GOT3 (cell line): ENCODE measurements at regions not wholly inside any gene's neighbourhood (a gene's known extent, or its start where the extent isn't known, plus 50 kb on each side); places are given as distances from the start of the nearest gene placed in this dataset.
"Not testable (repeated sequence)": the region's sequence is repeated elsewhere in the genome, so short reads cannot be mapped to it uniquely, and the experiment has no call there.

Source experiments
- DNase-seq: peaks from one replicate; lab custom pipeline; 2025; ENCODE audit warnings: mixed read lengths; lab: John Stamatoyannopoulos, UW

DNA sequence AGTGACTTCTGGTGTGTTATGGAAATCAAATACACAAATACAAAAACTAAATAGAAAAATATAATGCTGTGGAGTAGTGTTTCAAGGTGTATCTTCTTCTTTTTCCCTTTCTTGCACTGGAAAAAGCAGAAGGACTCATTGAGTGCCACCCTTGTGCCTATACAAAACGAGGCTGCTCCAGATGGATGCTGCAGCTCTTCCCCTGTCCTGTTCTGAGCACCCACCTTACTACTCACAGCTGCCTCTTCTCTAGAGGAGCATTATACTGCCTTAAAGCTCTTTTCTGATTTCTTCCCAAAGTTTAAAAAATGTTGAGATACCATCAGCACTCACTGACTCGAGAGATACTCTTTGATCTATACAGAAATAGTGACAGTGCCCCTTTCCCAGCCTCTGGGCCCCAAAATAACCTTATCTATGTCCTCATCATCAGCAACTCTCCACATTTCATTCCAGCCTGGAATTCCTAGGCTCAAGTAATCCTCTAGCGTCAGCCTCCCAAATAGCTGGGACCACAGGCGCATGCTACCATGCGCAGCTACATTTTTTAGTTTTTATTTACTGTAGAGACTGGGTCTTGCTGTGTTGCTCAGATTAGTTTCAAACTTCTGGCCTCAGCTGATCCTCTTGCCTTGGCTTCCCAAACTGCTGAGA is 1356.1 kb upstream of the NRXN1 start:
- no peak for DNase-seq

DNA sequence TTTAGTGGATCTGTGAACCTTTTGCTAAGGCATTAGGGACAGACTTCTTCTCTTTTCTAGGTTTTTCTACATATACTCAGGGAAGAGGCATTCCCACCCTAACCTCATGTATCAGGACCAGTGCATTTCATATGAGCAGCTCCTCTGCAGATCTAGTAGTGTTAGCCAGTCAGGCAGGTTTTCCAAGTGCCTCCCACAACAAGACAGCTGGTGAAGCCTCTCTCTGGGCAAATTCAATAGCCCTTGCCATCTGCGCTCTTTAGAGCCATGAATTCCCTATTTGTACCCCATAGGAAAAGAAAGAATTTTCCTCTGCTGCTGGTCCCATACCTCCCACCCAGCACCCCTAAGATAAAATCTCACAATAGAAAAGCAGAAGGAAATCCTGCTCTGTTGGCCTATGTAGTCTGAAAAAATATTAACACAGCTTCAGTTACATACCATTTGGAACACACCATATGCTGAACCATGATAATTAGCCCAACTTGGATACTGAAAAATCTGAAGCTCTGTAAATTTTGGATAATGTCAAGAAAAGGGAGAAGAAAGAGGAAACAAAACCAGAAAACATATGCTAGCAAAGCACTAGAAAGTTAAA is 1354.6 kb upstream of the NRXN1 start:
- DNase-seq = no peak

DNA sequence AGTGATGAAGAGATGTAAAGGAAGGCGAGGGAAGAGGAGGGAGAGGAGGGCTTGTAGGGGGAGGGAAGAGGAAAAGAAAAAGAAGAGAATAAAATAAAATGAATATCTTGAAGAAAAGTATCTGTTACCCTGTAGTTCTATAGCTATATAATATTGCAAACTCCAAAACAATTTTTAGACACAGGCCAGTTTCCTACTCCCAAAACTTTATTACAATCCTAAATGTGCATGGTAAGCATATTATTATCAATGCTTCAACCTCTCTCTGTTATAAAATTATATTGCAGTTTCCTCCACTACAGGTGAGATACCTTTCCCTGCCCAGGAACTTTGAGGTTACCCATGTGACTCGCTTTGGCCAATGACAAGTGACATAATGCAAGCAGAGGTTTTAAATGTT is 1351.6 kb upstream of the NRXN1 start:
- DNase-seq = no peak

DNA sequence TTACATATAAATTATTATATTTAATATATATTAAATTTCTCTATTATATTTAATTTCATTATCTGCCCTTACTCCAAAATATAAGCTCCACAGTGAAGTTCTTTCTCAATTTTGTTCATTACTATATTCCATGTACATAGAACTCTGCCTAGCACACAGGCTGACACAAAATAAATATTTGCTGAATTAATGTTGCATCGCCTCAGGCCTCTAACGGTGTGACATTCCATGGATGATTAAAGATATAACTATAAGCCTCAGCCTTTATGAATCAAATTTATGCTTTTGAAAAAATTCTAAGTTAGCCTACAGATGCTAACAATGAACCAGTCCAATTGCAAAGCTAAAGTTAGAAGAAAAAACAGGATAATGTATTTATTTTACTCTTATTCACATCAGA is 1337.2 kb upstream of the NRXN1 start:
- no peak for DNase-seq

DNA sequence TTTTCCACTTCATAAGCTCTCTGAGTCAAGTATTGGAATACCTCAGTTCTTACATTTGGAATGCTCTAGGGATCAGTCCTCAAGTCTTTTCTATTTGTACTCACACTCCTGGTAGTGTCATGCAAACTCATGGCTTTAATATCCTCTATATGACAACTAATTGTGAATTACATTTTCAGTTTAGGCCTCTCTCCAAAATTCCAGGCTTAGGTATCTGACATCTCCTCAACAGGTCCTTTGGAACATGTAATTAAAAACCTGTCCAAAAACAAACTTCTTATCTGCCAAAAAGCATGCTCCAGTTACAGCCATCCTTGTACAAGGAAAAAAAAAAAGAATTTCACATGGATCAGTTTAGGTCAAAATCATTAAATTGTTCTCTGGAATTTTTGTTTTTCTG is 1336.2 kb upstream of the NRXN1 start:
- DNase-seq = no peak

DNA sequence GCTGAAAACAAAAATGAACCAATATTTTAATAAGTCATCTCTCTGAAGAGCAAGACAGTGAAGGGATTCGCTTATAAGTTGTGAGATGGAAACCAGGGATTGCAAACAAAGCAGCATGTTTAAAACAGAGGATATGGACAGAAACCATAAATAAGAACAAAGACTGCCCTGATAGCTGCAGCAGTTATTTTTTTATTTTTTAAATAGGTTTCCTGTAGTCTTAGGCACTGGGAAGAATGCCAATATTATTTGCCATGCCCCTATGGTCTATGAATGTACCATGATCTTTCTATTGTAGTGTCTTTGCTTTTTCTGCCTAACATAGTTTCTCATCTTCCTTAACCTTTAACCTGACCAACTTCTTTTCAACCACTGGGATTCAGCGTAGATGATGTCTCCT is 1334.0 kb upstream of the NRXN1 start:
- no peak for DNase-seq

DNA sequence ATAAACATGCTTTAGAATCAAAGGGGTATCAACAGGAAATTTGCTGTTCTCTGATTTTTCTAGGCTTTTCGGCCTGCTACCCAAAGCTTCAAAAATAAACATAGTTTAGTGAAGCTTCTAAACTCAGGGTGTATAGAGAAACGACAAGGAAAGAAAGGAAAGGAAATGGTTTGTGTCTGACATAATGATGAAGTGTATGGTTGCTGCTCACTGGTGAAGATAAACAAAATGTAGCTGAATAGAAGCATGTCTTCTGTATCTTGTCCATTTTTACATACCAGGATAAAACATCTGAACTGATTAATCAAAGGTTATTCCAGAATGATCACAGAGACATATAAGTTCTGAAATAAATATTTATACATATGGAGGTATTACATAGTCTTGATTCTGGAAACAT is 1324.6 kb upstream of the NRXN1 start:
- no peak for DNase-seq

DNA sequence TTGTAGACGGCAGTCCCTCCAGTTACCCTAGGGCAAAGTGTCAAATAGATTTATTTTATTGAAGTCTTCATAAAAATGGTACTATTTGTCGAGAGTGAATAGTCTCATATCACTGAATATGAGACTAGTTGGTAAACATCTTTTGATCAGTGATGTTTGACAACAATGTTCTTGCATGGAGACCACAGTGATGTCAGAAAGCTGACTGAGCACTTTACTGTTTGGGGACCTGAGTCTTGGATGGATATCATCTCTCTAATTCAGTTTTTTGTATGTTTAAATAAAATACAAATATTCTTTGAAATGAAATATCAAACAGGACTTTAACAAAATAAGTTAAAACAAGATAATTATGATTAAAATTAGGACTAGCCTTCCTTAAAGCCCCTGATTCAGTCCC is 1315.4 kb upstream of the NRXN1 start:
- no peak for DNase-seq

DNA sequence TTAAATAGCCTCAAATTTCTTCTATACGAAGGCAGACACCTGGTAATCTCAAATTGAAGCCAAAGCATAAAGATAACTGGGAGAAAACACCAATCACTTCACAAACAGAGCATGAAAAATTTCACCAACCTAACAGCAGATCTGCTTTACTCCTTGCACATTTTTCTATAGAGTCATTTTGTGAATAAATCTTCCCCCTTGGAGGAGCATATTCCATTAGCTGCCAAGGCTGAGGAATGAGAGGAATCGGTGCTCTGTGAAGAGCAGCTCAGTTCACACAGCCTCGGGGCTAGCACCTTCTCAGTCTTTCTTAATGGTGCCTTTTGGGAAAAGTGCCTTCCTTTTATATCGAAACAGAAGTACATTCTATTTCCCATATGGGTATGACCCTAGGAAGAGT is 1313.7 kb upstream of the NRXN1 start:
- no peak for DNase-seq

DNA sequence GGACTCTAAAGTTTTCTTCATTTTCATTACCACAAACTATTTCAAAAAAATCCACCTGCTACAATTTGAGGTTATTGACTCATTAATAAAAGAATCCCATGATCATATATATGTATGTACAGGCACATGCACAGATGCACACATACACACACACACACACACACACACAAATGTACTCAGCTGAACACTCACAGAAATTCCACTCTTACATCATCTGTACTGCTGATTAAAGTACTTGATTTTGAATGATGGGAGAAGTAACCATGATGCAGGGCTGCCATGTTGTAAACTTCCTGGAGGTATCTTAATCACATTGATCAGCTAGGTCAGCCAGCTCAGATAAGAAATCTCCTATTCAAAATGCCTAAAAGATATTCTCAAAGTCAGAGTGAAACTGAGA is 1313.2 kb upstream of the NRXN1 start:
- DNase-seq = no peak

DNA sequence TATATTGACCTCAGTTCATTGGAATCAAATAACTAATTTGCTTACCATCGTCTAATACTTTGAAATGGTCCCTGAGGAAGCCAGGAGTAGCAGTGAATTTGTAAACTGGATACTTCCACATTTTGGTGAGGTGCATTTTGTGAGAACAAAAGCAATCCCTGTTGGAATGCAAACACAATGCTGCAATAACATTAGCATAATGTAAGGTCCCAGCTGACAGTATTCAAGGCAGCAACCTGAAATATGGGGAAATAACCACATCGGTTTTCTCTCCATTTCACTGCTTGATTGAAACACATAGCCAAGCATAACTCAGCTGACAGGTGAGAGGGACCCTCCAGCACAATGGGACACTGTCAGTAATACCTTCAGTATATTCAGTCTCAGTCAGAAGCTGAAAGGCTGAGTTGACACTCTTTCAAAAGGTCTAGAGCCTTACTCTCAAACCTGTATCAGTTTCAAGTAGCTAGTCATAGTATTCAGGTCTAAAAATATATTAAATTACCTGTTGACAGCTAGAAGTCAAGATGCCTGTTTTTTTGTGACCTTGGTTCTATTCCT is 1311.9 kb upstream of the NRXN1 start:
- no peak for DNase-seq

DNA sequence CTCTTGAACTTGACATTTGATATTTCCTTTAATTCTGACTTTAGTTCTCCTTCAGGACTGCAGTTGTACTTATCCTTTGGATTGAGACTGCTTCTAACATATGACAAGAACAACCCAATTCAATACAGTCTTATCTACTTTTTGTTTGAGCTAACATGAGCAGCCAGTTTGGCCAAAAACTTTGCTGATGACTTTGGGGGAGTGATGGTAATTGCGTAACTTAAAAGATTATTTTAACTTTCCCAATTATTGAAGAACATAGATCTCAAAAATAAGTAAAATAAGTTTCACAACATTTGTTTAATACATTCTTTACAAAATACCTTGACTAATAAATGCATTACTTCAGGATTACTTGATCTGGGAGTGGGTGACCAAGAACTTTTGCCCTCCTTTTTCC is 1311.1 kb upstream of the NRXN1 start:
- no peak for DNase-seq

DNA sequence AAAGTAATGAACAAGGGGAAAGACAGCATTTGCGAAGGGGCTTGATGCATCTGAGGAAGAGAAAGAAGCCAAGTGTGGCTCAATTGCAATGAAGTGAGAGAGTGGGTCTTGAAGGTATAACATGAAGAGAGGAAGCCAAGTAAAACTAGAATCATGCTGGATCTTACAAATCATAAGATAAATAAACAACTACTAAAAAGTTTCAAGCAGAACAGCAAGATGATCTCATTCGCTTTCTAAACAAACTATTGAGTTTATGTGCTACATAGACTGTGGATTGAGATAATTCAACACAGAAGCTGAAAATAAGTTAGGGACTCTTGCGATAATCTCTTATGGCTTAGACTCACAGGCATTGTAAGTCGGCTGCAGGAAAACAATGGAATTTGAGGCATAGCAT is 1310.5 kb upstream of the NRXN1 start:
- DNase-seq = no peak

DNA sequence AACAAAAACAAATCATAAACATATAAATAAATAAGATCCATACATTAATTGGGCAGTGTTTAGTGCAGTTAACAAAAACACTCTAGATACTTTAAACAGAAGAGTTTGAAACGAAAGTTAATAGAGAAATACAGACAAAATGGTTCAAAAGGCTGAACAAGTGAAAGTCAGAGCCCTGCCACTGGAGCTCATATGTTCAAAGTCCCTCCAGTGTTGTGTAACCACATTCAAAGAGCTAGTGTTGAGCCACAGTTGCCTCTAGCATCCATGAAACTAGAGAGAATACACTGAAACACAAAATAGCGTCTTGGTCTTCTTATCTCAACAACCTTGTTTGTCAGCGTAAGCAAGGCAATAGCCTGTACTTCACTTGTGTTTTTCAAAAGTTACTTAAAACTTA is 1309.8 kb upstream of the NRXN1 start:
- no peak for DNase-seq

DNA sequence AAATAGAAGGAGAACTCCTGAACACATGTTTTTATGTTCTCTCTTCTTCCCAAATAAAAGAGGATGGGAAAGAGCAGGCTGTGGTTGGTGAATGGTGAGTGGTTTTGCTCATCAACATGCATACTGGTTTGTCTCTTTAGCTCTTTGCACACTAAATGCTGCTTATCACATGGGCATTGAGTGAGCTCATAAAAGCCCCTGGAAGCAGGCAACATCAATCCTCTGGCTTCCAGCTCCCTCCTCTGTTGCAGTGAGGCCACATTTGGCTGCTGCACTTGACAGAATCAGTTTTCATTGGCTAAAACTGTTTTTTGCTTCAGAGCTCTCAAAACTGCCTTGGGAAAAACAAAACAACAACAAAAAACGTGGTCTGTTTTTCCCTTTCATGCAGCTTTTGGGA is 1308.2 kb upstream of the NRXN1 start:
- DNase-seq = no peak

DNA sequence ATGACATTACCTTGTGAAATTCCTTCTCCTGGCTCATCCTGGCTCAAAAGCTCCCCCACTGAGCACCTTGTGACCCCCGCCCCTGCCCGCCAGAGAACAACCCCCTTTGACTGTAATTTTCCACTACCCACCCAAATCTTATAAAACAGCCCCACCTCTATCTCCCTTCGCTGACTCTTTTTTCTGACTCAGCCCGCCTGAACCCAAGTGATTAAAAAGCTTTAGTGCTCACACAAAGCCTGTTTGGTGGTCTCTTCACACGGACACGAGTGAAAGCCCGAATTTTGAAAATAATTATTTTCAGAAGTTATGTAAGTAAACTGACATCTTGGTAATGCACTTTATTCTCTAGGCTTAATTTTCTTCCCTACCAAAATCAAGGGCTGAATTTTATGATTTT is 1305.9 kb upstream of the NRXN1 start:
- DNase-seq = not testable (repeated sequence)

DNA sequence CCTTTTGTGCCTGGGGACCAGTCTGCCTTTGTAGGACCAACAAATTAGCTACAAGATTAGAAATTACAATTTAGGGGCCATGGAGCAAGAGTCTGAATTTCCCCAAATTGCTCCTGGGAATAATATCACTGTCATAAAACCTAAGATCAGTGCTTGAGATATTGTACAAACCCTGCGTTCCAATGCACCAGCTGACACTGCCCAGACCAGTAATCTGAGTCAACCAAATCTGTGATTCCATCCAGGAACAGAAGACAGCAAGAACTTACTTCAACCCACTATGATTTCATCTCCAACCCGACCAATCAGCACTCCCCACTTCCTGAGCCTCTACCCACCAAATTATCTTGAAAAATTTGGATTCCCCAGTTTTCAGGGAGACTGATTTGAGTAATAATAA is 1305.0 kb upstream of the NRXN1 start:
- DNase-seq = no peak

DNA sequence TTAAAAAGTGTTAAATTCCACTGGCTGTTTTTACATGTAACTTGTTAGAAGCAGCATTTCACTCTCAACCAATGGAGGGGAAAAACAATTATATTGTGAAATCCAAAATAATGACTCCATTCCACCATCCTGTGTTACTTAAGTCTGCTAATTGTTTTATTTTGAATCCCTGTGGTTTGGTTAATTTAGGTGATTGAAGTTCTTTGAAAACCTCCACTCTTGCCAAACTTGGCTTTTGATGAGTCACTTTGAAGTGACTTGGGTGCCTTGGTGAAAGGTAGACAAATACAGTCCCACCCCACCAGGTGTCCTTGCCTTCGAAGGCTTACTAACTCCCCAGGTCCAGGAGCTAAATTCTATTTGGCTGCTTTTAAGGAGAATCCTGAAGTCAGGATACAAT is 1303.8 kb upstream of the NRXN1 start:
- DNase-seq = no peak

DNA sequence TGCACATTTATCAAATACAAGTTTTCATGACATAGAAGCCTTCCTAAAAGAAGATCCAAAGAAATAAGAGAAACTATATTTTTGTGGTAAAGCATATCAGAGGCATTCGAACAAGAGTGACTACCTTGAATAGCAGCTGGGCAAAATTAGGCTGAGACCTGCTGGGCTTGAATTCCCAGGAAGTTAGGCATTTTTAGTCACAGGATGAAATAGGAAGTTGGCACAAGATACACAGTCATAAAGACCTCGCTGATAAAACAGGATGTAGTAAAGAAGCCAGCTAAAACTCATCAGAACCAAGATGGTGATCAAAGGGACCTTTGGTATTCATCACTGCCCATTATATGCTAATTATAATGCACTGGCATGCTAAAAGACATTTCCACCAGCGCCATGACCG is 1302.3 kb upstream of the NRXN1 start:
- no peak for DNase-seq

DNA sequence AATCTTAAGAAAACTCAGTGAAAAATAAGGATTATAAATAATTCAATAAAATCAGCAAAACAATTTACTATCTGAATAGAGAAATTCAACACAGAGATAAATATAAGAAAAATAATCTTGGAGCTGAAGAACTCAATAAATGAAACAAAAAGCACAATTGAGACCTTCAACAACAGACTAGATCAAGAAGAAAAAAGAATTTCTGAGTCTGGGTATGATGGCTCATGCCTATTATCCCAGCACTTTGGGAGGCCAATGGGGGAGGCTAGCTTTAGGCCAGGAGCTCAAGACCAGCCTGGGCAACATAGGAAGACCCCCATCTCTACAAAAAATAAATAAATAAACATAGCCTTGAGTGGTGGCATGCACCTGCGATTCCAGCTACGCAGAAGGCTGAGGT is 1295.7 kb upstream of the NRXN1 start:
- DNase-seq = no peak

DNA sequence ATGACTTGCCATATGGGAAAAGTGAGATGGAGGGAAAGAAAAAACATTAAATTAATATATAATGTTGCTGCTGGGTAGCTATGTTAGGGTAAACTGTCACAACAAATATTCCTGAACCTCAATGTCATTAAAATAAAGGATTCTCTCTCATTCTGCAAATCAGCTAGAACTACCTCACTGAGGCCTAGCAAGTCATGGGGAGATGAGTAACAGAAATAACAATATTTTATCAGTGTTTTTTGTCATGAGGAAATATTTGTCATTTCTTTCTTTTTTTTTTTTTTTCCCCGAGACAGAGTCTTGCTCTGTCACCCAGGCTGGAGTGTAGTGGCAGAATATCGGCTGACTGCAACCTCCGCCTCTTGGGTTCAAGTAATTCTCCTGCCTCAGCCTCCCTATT is 1282.3 kb upstream of the NRXN1 start:
- DNase-seq = no peak

DNA sequence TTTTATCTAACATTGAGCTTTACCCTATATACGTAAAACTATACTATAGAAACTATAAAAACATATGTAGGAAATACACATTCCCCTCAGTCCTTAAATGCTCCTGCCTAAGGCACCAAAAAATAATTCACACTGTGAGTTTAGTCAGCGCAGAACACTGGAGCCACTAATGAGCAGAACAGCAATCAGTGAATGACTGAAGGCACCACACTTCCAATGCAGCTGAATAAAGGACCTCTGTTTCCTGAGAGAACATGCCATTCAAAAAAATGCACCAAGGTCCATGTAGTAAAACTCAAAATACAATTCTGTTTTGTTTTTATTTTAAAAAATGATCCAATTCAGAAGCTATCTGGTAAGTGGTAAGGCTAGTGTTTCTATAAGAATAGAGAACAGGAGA is 1280.6 kb upstream of the NRXN1 start:
- DNase-seq = no peak

DNA sequence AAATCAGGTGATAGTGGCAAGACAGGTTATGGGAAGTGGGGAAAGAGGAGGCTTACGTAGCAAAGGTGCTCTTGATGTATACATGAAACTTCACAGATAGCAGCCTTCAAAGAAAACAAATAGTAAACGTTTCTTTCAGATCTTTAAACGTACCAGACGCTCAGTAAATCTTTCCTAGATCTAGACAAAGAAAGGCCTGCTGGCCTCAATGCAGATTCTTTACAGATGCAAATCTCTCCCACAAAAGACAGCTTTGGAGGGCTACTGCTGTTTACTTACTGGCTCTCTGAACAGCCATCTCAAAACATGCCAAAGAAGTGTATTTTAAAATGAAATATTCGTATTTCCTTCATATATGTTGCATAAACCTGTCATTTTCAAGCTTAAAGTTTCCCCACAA is 1279.9 kb upstream of the NRXN1 start:
- DNase-seq = no peak

DNA sequence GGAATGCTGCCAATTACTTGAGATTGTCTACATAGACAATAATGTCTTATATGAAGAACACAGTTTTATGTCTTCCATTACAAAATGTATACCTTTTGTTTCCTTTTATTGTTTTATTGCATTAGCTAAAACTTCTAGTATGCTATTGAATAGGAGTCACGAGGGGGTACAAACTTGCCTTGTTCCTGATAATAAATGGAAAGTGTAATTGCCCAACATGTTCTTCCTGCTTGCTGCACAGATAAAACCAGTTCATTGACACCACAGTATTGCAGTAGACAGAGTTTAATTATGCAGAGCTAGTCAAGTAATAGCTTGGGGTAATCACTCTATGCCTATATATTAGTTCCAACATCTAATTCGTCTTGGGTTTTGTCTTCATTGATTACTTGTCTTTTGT is 1276.2 kb upstream of the NRXN1 start:
- no peak for DNase-seq
